Keratinocyte (primary cell): ENCODE measurements at regions not wholly inside any gene's neighbourhood (a gene's known extent, or its start where the extent isn't known, plus 50 kb on each side); places are given as distances from the start of the nearest gene placed in this dataset.

Source experiments
- CTCF ChIP-seq, 3 experiments: IDR thresholded peaks in 1 of 3; conservative IDR thresholded peaks in 1 of 3; optimal IDR thresholded peaks in 1 of 3; 2 replicates in 2 of 3; 3 replicates in 1 of 3; pipeline versions ENCODE3 to v1.5.1; 2011; ENCODE audit warnings: low read length in 3 of 3, mild to moderate bottlenecking in 3 of 3, moderate library complexity in 2 of 3, control low read depth in 1 of 3, inconsistent platforms in 1 of 3; ENCODE audit not compliant: insufficient read depth in 2 of 3; ENCODE audit errors: extremely low read depth in 1 of 3
- EZH2 ChIP-seq: IDR thresholded peaks from one replicate; pipeline ENCODE4 v1.6.1; 2012; ENCODE audit warnings: inconsistent platforms, mild to moderate bottlenecking, low read length, moderate library complexity

GRCh38 chr3:90095811-90096210, 988.4 kb downstream of the EPHA3 start:
- TF ChIP-seq CTCF (optimal IDR thresholded peaks at IDR 0.05 in 1 of 3, IDR thresholded peaks at IDR 0.05 in 1 of 3, conservative IDR thresholded peaks at IDR 0.05 in 1 of 3; ENCODE audit: extremely low read depth in 1 of 3, insufficient read depth in 2 of 3, low read length in 3 of 3) (no peak), EZH2 (no peak)
